Pons (tissue), 1 donor: ENCODE measurements at regions not wholly inside any gene's neighbourhood (a gene's known extent, or its start where the extent isn't known, plus 50 kb on each side); places are given as distances from the start of the nearest gene placed in this dataset.

Source experiments
- DNase-seq: peaks from one replicate; pipeline ENCODE4 v3.0.0-alpha.2; 2016; ENCODE audit warnings: low spot score

DNA sequence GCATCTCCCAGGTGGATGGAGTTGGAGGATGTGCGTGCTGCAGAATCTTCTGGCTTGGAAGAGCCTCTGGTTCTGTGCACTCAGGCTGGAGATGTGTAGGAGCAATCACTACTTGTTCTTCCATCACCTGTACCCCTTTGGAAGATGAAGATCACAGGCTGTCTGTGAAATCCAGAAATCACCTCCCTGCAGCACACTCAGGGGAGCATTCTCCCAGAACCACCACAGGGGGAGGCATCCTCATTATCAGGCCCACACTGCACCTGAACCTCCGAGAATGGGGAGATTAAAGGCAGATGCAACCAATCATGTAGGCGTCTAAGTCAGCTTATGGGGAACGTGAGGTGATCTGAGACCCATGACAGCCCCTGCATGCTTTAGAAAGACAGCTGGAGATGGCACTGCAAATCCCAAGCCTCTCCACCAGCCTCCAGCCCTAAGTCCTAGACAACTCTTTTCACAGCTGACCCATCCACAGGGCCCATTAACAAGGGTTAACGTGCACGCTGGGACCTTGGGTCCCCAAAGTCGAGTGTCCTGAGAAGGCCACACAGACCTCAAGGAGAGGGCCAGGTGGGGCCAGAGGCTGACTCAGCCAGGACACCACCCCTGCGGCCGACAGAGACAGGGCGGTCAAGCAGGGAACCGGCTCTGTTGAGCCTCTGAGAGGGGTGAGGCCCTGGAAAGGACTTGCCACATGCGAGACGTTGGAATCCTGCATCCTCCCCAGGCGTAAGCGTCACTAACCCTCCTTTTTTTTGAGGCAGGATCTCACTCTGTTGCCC lies 314.9 kb downstream of the EIPR1 start:
- no peak for DNase-seq

DNA sequence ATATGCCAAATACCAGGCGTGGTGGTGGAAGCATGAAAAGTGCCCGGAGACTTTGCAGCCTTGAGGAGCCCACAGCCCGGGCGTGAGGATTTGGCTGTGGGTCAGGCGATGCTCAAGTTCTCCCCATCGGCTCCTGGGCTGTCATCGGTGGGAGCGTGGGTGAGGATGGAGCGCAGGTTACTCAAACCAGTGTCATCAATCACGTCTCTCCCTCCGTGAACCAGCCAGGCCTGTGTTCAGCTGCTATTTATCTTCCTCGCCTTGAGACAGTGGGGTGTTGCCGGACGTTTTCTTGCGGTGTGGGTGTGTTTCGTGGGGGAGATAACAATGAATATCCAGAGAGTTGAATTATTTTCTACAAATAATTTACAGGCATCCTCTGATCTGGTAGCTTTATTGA lies 317.6 kb downstream of the EIPR1 start:
- no peak for DNase-seq

DNA sequence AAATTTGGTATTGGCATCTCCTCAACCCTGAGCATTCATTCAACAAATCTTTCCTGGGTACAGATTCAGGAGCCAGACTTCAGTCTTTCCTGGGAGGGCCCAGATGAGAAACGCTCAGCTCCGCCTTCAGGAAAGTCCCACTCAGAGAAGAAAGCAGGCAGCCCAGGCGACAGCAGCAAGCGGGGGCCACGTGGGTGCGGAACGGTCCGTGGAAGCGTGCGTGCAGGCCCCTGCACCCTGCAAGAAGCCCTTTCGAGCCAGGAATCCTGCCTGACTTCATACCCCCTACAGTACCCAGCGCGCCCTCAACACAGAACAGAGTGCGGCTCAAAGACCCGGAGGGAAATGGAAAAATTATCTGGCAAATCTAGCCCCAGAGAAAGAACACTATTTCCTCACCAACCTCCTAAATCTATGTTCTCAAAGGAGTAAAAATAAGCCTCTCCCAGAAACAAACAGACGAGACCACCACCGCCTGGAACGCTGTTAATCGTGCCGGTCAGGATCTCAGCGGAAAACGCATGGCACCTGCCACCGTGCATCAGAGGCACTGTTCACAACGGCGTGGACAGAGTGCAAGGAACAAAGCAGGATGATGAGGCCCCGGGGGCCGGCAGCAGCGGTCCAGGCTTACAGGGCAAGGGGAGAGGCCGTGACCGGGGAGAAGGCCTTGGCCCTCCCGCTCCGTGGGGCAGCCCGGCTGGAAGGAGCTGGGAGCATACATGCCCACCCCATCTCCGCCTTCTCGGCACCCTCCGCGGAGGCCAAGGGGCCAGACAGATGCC lies 318.3 kb downstream of the EIPR1 start:
- no peak for DNase-seq

DNA sequence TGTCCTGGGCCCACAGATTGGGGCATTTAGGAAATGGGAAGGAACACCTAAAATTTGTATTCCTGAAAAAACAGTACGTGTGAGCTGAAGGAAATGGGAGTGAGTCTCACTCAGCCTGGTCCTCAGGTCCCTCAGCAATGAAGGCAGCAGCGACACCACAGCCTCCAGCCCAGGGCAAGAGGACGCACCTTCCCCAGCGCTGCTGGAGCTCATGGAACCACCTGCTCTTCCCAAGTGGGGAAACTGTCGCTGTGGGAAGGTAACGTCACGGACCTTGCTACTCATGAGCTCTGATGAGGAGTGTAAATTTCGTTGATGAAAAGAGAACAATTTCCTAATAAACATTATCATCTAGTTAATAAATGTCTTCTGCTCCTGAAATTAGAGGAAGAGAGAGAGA lies 323.6 kb downstream of the EIPR1 start:
- DNase-seq = no peak

DNA sequence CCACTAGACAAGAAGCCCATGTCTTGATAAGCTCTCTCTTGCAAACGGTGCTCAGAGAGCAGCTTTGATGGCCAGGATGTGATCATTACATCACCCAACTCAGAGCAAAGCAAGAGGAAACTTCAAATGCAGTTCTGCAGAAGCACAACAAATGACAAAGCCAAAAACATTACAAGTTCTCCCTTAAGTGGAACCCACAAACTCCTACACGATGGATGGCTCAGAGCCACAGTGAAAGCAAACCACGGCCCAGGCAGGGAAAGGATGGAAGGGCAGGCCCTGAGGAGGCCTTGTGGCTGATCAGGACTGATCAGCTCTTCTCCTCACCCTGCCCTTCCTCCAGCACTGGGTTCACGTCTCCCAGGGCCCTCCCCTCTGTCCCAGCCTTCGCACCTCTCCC lies 326.4 kb downstream of the EIPR1 start:
- DNase-seq = no peak

DNA sequence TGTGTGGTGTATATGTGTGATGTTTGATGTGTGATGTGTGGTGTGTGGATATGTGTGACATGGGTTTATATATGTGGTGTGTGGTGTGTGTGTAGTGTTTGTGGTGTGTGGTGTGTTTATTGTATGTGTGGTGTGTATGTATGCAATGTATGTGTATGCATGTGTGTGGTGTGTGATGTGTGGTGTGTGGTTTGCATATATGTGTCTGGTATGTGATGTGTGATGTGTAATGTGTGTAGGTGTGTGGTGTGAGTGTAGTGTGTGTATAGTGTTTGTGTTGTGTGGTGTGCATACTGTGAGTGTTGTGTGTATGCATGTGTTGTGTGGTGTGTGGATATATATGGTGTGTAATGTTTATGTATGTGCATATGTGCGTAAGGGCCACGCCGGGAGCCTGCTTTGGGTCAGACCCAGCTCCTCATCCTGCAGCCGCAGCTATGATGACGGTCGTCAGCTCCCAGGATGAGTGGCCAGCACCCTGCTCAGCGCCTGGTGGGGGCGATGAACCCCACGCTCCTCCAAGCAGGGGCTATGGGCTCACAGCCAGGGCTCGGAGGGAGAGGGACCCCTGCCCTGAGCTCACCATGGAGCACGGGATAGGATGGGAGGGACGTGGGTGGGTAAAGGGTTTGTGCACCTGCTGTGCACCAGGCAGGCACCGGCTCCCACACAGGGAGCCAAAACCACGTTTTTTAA lies 331.3 kb downstream of the EIPR1 start:
- DNase-seq = no peak

DNA sequence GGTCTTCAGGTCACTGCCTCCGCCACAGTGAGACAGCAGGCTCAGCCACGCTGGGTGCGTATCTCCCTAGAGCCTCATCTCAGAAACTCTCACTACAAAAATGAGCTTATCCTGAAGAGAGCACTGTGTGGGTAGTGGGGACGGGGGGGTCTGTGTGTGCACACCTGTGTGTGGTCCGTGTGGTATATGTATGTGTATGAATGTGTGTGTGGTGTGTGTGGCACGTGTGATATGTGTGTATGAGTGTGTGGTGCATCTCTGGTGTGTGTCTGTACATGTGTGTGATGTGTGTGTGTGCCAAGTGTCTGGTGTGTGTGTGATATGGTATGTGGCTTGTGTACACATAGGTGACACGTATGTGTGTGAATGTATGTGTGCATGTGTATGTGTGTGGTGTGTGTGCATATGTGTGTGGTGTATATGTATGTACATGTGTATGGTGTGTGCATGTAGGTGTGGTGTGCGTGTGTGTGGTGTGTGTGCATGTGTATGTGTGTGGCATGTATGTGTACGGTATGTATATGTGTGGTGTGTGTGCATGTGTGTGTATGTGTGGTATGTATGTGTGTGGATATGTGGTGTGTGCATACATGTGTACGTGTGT lies 332.2 kb downstream of the EIPR1 start:
- DNase-seq = no peak

DNA sequence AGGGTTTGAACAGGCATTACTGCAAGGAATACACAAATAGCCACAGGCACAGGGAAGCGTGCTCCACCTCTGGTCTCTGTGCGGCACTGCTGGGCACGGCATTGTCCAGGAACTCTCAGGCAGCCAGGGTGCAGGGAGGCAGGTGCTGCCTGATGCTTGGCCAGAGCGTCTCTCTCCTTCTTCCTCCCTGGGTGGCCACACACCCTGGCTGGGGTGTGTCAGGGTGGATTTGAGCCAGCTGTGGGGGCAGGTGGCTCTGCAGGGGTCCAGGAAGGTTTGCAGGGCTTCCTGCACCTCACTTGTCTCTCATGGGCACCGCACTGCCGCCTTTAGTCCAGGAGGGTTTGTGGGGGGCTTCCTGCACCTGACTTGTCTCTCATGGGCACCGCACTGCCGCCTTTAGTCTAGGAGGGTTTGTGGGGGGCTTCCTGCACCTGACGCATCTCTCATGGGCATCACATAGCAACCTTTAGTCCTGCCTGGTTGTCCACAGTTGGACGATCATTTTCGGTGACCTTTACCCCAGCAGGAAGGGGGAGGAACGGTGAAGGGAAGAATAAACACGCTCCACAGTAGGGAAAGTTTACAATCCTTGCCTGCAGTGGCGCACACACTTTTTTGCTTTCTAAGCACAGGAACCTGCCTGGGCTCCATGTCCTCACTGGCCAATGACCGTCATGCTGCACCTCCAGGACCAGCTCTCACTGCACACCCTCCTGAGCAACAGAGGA lies 332.9 kb downstream of the EIPR1 start:
- no peak for DNase-seq

DNA sequence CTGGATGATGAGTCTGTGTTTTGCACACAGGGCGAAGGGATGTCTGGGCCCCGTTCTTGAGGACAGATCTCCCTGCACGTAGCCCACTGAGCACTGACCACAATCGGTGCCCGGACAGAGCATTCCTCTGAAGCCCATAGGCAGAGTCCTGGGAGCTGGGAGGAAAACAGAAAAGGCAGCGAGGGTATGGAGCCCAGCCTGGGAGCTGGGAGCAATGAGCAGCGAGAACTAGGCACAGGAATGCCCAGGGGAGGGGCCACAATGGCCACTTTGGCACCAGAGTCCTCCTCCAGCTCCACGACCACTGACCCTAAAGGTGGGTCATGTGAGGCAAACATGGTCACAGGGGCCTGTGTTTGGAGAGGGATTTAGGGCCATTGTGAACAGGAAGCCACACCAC lies 333.9 kb downstream of the EIPR1 start:
- DNase-seq = no peak

DNA sequence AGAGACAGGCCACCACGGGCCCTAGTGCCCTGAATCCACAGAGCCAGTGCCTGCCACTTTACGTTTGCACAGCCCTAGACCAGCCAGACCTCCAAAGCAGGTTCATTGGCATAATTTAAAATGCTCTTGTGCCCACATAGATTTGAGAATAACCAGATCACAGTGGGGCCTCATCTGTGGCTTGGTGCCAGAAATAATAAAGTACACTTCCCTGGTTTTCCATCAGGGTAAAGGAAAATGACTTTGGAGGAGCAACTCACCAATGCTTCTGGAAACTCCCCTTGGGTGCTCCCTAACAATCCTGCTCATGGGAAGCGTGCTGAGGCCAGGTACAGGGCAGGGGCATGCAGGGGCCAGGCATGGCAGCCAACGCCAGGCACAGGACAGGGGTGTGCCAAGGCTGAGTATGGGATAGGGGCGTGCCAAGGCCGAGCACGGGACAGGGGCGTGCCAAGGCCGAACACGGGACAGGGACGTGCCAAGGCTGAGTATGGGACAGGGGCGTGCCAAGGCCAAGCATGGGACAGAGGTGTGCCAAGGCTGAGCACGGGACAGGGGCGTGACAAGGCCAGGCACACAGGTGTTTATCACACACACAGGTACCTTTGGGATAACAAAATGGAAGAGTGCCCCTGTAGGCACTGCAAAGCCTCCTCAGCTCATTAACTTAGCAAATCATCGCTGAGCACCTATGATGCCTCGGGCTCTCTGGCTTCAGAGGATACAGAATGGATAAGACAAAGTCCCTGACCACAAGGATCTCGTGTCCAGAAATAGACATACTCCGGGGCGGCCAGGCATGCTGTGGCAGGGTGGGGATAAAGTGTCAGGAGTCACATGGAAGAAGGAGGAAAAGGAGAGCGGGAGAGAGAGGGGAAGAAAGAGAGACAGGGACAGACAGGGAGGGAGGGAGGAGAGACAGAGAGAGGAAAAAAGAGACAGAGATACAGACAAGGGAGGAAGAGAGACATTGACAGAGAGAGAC lies 334.7 kb downstream of the EIPR1 start:
- no peak for DNase-seq

DNA sequence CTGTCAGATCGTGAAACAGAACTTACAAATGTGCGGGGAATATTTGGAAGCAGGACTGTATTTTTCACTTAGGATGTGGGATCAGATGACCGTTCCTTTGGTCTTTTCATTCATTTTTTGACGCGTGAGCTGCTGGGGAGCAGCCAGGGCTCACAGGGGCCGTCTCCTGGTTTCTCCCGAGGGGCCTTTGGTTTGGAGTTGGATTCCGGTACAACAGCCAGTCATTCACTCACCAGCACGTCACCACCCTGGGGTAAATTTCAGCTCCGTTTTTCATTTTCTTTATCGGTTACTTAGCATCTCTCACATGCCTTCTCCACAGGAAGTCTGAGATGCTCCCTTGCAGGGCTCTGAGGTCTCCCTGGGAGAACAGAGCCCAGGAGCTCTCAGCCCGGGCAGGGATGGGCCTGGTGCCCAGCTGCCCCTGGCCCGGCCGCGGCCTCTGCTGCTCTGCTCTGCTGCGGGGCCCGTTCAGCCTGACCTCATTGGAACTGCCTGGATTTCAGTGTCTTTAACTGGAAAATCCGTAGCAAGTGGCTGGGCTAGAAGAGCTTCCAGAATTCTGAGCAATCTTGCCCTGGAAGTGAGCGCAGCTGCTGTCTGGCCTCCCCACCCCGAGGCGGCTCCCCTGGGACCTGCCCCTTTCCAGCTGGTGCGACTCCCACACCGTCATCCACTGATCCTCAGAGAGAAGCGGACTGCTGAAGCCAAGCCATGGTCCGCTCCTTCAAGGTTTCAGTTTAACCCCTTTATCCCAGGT lies 335.6 kb downstream of the EIPR1 start:
- no peak for DNase-seq

DNA sequence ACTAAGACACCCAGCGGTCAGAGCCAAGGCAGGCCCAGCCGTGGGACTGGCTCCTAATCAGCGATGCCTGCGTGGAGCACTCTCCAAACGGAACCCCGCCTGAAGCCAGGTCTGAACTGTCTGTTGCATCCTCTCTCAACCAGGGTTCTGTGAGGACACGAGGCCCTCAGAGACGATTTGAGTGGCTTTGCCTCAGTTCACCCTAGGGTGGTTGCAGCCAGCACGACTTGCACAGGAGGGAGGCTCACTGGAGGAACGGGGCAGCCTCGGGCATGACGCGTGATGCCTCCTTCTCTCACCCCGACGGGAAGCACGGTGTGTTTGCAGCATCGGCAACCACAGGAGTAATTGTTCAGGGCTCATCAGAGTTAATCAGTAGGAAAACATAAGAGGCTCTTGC lies 336.4 kb downstream of the EIPR1 start:
- no peak for DNase-seq

DNA sequence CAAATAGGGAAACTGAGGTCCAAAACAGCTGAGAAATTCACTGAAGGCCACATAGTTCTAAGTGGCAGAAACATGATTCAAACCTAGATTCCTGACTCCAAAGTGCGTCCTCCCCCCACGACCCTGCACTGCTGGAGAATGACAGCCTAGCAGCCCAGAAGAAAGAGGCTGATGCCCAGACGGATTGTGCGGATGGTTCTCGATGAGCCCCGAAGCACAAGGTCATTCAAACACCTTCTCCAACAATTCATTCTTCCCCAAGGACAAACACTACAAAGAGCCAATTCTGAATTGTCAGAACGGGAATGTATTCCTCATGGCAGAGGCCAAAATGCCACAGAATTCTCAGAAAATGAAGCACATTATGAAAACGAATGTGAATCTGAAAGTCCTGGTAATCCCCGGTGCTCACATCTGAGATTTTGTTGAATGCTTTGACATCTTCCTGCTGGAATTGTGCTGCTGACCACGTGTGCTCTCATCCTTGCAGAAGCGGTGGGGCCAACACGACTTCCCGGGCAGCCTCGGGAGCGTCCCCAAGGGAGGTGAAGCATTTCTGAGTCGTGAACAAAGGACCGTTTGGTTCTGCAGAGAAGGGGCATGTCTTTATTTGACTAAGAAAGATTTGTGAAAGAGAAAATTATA lies 337.0 kb downstream of the EIPR1 start:
- DNase-seq = no peak

DNA sequence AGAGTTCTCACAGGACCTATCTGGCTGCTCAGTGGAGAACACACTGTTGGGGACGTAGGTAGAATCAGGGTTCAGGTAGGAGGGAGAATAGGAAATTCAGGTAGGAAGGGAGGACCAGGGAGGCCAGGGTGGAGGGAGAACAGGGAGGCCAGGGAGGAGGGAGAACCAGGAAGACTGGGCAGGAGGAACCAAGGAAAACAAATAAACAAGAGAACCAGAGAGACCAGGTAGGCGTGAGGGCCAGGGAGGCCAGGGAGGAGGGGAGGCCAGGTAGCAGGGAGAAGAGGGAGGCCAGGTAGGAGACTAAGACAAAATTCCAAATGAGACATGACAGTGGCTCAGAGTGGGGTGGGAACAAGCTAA lies 337.6 kb downstream of the EIPR1 start:
- DNase-seq = no peak

DNA sequence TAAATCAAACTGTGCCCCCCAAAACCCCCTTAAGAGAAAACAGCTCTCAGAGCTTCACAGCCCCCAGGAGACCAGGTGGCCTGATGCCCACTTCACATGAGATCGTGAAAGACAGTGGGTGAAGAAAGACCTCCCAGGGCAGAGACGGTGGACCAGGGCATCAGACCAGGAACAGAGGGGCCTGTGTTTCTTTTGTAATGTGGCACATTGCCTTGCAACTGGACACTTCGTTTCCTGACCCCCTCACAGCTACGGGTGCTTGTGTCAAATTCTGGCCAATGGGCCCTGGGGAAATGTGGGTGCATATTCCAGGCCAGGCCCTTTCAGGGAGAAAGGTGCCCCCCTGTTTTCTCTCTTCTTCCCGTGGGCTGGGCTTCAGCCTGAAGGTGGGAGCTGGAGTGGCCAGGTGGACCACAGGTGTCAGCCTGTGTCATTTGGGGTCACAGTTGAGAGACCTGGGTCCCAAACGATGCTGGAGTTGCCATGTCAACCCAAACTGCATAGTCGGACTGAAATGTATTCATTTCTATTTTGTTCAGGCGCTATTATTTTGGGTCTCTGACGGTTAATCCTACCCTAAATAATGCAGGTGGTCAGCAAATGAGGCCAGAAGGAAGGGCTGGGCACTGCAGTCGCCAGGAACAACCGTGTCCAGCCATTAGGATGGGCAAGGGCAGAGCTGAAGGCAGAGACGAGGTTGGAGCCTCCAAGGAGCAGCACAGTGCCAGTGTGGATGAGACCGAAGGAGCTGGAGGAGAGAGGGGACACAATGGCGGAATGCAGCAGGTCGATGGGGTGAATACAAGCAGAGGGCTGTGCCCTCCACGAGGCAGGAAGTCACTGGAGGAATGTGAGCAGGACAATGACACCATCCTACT lies 338.2 kb downstream of the EIPR1 start:
- DNase-seq = no peak

DNA sequence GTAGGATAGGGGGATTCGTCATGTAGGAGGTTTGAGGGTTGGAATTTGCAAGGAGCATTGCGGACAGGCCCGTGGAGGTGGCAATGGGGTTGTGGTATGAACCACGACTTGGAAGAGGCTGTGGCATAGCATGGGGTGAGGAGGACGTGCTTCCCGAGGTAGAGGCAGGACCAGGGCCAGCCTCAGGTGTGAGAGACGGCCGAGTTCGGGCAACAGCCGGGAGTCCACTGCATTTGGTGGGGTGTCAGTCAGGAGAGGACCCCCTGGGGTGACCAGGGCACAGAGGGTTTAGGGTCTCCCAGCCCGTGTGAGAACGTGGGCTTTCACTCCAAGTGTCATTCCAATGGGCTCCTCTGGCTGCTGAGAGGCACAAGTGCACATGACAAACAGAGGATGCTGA lies 339.0 kb downstream of the EIPR1 start:
- no peak for DNase-seq

DNA sequence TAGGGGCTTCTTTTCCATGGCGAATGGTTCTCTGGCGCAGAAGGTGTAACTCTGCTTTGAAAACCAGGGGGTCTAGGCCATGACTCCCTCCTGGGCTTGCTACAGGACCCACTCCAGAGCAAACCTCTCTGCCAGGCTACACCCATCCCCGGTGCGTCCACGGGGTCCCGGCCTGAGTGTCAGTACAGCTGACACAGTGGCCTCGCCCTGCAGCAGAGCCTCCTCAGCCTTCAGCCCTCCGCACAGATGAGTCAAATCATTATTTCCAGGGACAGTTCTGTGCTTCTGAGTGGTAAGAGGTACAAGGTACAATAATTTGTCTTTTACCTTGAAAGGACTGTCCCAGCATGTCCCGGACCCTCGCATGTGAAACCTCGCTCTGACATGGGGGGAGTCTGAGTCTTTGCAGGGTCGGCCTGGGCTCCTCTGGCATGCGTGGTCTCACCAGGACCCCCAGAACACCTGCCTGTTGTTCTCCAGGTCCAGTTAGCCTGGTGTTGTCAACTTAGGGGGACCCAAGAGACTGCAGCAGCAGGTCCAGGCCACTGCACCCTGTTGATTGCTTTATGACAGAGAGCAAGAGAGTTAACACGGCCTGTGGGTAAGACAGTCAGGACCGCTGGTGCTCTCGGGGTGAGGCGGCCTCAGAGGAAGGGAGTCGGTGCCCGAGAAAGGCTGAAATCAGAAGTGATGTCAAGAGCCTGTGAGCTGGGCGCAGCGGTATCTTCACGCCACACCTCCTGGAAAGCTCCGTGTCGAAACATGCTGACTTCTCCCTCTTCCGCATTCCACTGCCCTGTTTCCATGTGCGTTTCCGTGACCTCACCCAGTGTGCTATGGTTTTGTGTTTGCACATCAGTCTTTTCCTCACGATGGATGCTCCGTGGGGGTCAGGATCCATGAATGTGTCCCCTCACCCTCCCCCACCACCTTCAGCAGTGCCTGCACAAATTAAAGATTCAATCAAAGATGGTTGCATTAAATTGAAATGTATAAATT lies 340.1 kb downstream of the EIPR1 start:
- DNase-seq = no peak
